ENCODE measurements at regions not wholly inside any gene's neighbourhood (a gene's known extent, or its start where the extent isn't known, plus 50 kb on each side); places are given as distances from the start of the nearest gene placed in this dataset.

DNA sequence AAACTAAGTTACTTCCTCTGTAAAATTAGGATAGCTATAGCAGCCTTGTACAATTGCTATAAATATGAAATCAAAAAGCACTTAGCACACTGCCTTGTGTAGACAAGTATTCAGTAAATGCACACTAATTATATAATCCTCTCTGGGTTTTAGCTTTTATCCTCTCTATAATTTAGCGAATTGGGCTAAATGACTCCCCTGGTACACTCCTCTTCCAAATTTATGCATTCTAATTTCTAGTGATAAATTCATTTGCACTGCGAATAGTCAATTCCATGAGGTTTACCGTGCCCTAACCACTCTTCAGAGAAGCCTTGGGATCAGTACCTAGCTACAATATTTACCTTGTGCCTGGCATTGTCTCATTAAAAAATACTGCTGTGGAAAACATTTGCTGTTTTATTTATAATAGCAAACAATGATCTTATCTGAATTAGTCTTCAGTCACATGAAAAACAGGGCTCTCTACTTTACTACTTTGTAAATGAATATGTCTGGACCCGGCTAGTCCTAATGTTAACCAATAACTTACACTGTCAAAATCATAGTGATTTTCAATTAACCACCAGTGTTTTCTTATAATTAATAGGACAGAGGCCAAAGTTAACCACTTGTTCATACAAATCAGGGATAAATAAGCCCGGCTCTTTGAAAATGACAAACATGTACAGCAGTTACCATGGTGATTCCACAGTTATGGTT, 577.9 kb downstream of the IPMK start:
- H3K4me3 ChIP-seq (ENCODE audit: low read depth, low read length) = no peak overlapping the region
- TF ChIP-seq, protein P1, sequence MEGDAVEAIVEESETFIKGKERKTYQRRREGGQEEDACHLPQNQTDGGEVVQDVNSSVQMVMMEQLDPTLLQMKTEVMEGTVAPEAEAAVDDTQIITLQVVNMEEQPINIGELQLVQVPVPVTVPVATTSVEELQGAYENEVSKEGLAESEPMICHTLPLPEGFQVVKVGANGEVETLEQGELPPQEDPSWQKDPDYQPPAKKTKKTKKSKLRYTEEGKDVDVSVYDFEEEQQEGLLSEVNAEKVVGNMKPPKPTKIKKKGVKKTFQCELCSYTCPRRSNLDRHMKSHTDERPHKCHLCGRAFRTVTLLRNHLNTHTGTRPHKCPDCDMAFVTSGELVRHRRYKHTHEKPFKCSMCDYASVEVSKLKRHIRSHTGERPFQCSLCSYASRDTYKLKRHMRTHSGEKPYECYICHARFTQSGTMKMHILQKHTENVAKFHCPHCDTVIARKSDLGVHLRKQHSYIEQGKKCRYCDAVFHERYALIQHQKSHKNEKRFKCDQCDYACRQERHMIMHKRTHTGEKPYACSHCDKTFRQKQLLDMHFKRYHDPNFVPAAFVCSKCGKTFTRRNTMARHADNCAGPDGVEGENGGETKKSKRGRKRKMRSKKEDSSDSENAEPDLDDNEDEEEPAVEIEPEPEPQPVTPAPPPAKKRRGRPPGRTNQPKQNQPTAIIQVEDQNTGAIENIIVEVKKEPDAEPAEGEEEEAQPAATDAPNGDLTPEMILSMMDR (IDR thresholded peaks at IDR 0.05; ENCODE audit: low read depth, low read length) = no peak

DNA sequence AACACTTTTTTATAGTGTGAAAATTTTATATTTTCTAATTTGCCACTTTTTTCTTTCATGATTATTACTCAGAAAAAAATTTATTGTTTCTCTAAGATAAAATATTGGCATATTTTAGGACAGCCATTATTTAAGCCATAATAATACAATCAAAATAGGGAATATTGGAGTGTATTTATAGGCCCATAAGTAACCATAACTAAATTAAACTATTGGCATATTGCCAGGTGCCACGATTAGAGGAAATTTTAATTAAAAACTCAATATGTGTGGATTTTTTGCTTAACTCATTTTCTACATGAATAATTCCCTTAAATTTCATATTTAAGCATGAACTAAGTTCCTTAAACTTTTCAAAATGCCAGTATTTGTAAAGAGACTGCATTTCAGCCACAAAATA, 587.8 kb downstream of the IPMK start:
- no peak overlapping the region for H3K4me3 ChIP-seq (ENCODE audit: low read depth, low read length)
- TF ChIP-seq, protein P1 (IDR thresholded peaks at IDR 0.05; ENCODE audit: low read depth, low read length) = no peak

DNA sequence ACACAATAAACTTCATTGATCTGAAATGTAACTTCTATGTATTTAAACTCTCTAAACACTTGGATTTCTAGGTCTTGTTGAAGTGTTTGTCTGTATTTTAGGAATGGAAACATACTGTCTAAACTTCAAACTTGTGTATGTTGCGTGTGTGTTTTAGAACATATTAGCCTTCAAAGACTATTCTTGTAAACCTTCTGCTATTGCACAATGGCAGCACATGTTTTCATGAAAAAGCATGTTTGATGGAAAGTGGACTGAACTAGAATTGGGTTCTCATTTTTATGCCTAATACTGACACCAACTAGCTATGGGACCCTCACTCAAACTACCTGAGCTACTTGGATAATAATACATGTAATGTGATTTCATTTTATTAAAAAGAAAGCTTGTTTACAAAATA, 592.6 kb downstream of the IPMK start:
- no peak overlapping the region for H3K4me3 ChIP-seq (ENCODE audit: low read depth, low read length)
- TF ChIP-seq, protein P1 (IDR thresholded peaks at IDR 0.05; ENCODE audit: low read depth, low read length) = no peak

DNA sequence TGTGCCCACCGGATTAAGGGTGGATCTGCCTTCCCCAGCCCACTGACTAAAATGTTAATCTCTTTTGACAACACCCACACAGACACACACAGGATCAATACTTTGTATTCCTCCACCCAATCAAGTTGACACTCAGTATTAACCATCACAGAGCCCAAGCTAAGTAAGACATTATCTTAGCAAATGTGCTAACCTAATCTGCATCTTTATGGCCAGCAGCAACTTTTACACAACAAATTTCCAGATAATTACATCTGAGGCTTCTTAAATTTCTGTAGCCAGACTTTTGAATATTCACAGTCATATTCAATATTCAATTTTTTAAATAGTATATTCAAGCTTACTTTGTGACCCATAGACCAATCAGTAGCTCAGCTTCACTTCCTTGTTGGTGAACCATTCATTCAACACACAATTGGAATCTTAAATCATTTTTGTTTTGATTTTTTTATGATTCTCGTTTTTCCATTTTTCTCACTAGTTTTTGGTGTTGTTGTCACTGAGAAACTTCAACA, 594.2 kb downstream of the IPMK start:
- H3K4me3 ChIP-seq (ENCODE audit: low read depth, low read length) = no peak overlapping the region
- TF ChIP-seq, protein P1 (IDR thresholded peaks at IDR 0.05; ENCODE audit: low read depth, low read length) = no peak

DNA sequence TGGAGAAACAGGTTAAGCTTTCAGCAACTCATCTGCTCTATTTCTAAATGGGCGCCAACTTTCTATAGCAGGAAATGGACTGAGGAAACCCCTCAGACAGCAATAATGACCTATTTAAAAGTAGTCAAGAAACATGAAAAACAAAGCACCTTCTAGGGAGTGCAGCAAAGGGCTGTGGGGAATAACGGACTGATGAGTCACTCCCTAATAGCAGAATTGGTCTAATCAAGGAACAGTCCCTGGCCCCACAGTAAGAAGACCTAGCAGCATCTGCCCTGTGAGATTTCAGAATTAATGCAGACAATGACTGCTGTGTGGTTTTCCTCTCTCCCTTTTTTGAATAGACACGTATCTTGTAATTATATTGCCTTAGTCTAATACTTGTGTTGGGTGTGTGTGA, 602.9 kb downstream of the IPMK start:
- no peak overlapping the region for H3K4me3 ChIP-seq (ENCODE audit: low read depth, low read length)
- TF ChIP-seq, protein P1 (IDR thresholded peaks at IDR 0.05; ENCODE audit: low read depth, low read length) = no peak

DNA sequence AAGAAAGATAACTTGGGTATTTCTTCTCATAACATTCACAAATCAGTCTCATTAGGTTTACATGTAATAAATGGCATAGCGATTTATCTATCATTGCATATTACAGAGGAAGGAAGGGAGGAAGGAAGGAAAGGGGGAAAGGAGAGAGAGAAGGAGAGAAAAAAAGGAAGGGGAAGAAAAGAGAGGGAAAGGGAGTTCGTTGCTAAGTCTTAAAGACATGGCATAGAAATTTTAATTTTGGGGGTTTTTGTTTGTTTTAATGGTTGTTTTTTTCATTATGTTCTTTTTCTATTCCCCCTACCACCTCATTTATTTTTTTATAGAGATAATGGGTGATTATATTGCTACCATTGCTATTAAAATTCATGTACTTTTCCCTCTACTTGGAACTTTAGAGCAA, 604.3 kb downstream of the IPMK start:
- H3K4me3 ChIP-seq (ENCODE audit: low read depth, low read length) = no peak overlapping the region
- TF ChIP-seq, protein P1 (IDR thresholded peaks at IDR 0.05; ENCODE audit: low read depth, low read length) = no peak

DNA sequence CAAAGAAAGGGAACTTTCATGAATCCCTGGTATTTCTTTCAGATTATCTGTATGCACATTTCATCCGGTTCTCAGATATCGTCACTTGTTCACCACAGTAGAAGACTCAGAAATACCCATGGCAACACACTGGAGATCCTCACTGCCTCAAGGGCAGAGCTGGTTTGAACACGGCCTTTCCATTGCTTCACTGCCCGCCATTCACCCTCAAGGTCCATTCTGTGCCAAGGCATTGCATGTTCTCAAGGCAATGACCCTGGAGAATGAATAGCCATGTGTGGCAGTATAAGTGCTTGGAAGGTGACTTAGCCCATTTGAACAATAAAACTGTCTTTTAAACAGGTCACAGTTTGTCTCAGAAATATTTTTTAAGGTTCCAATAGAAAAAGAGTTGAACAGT, 606.5 kb downstream of the IPMK start:
- no peak overlapping the region for H3K4me3 ChIP-seq (ENCODE audit: low read depth, low read length)
- TF ChIP-seq, protein P1 (IDR thresholded peaks at IDR 0.05; ENCODE audit: low read depth, low read length) = no peak
